ENCODE measurements at regions not wholly inside any gene's neighbourhood (a gene's known extent, or its start where the extent isn't known, plus 50 kb on each side); places are given as distances from the start of the nearest gene placed in this dataset.
"Not testable (repeated sequence)": the region's sequence is repeated elsewhere in the genome, so short reads cannot be mapped to it uniquely, and the experiment has no call there.

- DNase-seq: no peak
- Mint-ChIP-seq H3K36me3 (ENCODE audit: unreplicated experiment) (no peaks in the 10 kb centered on the region), H3K4me3 (ENCODE audit: unreplicated experiment) (no peak overlapping the region), H3K4me1 (ENCODE audit: low read depth, unreplicated experiment) (no peaks in the 10 kb centered on the region), H3K27ac (ENCODE audit: unreplicated experiment) (no peak overlapping the region), H3K27me3 (ENCODE audit: unreplicated experiment) (no peaks in the 10 kb centered on the region), H3K9me3 (ENCODE audit: unreplicated experiment) (no peaks in the 10 kb centered on the region)
- no peak for TF ChIP-seq CTCF (IDR thresholded peaks at IDR 0.05; ENCODE audit: partially characterized antibody, unreplicated experiment)
These were observed 116.6 kb upstream of the NR2F2 start for GRCh38 chr15:96213896-96214295.

DNA sequence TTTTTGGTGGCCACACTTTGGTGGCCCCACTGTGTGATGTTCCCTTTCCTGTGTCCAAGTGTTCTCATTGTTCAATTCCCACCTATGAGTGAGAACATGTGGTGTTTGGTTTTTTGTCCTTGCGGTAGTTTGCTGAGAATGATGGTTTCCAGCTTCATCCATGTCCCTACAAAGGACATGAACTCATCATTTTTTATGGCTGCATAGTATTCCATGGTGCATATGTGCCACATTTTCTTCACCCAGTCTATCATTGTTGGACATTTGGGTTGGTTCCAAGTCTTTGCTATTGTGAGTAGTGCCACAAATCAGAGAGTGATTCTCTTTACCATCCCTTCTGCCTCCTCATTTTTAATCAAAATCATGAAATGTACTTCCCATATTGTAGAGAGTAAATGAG lies 114.0 kb upstream of the NR2F2 start:
- H3K4me1 Mint-ChIP-seq (ENCODE audit: low read depth, unreplicated experiment); H3K9me3 Mint-ChIP-seq (ENCODE audit: unreplicated experiment); H3K4me3 Mint-ChIP-seq (ENCODE audit: unreplicated experiment); H3K27me3 Mint-ChIP-seq (ENCODE audit: unreplicated experiment); H3K36me3 Mint-ChIP-seq (ENCODE audit: unreplicated experiment); H3K27ac Mint-ChIP-seq (ENCODE audit: unreplicated experiment); DNase-seq: not testable (repeated sequence)

DNA sequence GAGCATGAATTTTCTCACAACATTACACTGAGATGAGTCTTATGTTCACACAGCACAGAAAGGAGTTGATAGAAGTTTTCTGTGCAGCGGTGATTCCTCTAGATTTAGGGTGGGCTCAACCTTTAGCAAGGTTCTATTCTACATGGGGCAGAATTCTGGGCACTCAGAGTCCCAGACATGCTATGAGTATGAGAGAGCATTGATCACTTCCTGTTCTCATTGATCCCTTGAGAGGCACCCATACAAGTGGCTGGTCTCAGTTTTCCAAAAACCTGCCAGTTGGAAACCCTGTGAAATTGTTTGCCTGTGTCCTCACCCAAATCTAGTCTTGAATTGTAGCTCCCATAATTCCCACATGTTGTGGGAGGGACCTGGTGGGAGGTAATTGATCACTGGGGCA lies 112.5 kb upstream of the NR2F2 start:
- H3K9me3 Mint-ChIP-seq (ENCODE audit: unreplicated experiment): no peaks in the 10 kb centered on the region
- H3K27me3 Mint-ChIP-seq (ENCODE audit: unreplicated experiment): no peaks in the 10 kb centered on the region
- no peak for DNase-seq
- no peak overlapping the region for H3K27ac Mint-ChIP-seq (ENCODE audit: unreplicated experiment)
- H3K4me1 Mint-ChIP-seq (ENCODE audit: low read depth, unreplicated experiment): no peaks in the 10 kb centered on the region
- H3K36me3 Mint-ChIP-seq (ENCODE audit: unreplicated experiment): no peaks in the 10 kb centered on the region
- no peak for TF ChIP-seq CTCF (IDR thresholded peaks at IDR 0.05; ENCODE audit: partially characterized antibody, unreplicated experiment)
- H3K4me3 Mint-ChIP-seq (ENCODE audit: unreplicated experiment): no peak overlapping the region

GRCh38 chr15:96218623-96219455 lies 111.7 kb upstream of the NR2F2 start:
- peaks cover 5% of the 10 kb centered on the region for H3K9me3 Mint-ChIP-seq (ENCODE audit: unreplicated experiment)
- H3K4me1 Mint-ChIP-seq (ENCODE audit: low read depth, unreplicated experiment): no peaks in the 10 kb centered on the region
- no peaks in the 10 kb centered on the region for H3K36me3 Mint-ChIP-seq (ENCODE audit: unreplicated experiment)
- H3K4me3 Mint-ChIP-seq (ENCODE audit: unreplicated experiment): no peak overlapping the region
- H3K27ac Mint-ChIP-seq (ENCODE audit: unreplicated experiment): no peak overlapping the region
- DNase-seq: no peak
- no peak for TF ChIP-seq CTCF (IDR thresholded peaks at IDR 0.05; ENCODE audit: partially characterized antibody, unreplicated experiment)
- H3K27me3 Mint-ChIP-seq (ENCODE audit: unreplicated experiment): peaks cover 3% of the 10 kb centered on the region

DNA sequence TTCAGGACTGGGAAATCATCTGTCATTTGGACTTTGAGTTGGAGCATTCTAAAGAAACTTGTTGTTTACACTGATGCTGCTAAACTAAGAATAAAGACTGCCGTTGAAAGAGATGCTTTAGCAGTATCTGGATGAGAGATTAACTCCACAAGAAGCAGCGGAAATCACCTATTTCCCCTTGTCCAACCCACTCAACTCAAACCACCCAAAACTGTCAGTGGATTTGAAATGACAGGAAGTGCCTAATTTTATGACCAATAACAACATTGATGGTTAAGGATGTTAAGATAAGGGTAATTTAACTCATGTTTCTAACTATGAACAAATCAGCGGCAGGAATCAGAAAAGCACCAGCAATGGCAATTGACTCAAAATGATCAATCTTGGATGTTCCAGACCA lies 110.8 kb upstream of the NR2F2 start:
- H3K27ac Mint-ChIP-seq (ENCODE audit: unreplicated experiment): no peak overlapping the region
- no peaks in the 10 kb centered on the region for H3K36me3 Mint-ChIP-seq (ENCODE audit: unreplicated experiment)
- no peak overlapping the region for H3K4me3 Mint-ChIP-seq (ENCODE audit: unreplicated experiment)
- TF ChIP-seq CTCF (IDR thresholded peaks at IDR 0.05; ENCODE audit: partially characterized antibody, unreplicated experiment): no peak
- peaks cover 5% of the 10 kb centered on the region for H3K9me3 Mint-ChIP-seq (ENCODE audit: unreplicated experiment)
- DNase-seq: no peak
- H3K4me1 Mint-ChIP-seq (ENCODE audit: low read depth, unreplicated experiment): no peaks in the 10 kb centered on the region
- peaks cover 4% of the 10 kb centered on the region for H3K27me3 Mint-ChIP-seq (ENCODE audit: unreplicated experiment)

Measured in glutamatergic neuron (in vitro differentiated cells).